ENCODE measurements at regions not wholly inside any gene's neighbourhood (a gene's known extent, or its start where the extent isn't known, plus 50 kb on each side); places are given as distances from the start of the nearest gene placed in this dataset.
"Not testable (repeated sequence)": the region's sequence is repeated elsewhere in the genome, so short reads cannot be mapped to it uniquely, and the experiment has no call there.

DNA sequence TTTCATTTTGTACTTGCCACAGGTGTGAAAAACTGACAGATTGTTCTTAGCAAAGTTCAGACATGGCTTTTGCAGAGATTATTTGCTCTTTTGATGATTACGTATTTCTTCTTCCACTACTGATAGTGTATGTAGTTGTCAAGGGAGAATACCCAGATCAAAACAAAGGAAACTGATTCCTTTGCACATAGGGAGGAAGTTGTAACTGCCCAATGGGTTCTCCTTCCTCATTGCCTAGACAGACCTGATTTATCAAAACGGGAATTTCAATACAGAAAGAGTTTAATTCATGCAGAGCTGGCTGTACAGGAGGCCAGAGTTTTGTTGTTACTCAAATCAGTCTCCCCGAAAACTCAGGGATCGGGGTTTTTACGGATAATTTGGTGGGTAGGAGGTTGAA, 214.7 kb downstream of the BCAS1 start:
- WGBS, result 85% methylated on average over 5 of the region's 5 CpGs
- H3K27ac ChIP-seq (replicated peaks in 1 of 4), result no peak overlapping the region
- intact Hi-C loops (cut with DNase I), result no loop called here

DNA sequence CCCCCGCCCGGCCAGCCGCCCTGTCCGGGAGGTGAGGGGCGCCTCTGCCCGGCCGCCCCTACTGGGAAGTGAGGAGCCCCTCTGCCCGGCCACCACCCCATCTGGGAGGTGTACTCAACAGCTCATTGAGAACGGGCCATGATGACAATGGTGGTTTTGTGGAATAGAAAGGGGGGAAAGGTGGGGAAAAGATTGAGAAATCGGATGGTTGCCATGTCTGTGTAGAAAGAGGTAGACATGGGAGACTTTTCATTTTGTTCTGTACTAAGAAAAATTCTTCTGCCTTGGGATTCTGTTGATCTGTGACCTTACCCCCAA, 215.8 kb downstream of the BCAS1 start:
- H3K9me3 ChIP-seq; H3K4me1 ChIP-seq; DNase-seq (ENCODE audit: extremely low spot score); intact Hi-C loops (cut with DNase I); H3K27ac ChIP-seq (replicated peaks in 1 of 4); H3K4me3 ChIP-seq; H3K27me3 ChIP-seq; H3K36me3 ChIP-seq: not testable (repeated sequence)
- no CpG with 5 or more reads among the region's 10 CpGs for WGBS

More for the DNA sequence above, 214.7 kb downstream of the BCAS1 start:
- no peak for DNase-seq (ENCODE audit: extremely low spot score)
- H3K9me3 ChIP-seq, result no peaks in the 10 kb centered on the region
- TF ChIP-seq POLR2A (IDR thresholded peaks at IDR 0.05; ENCODE audit: low read depth) (no peak), POLR2AphosphoS5 (IDR thresholded peaks at IDR 0.05) (no peak), EP300 (IDR thresholded peaks at IDR 0.05) (no peak)
- TF ChIP-seq, protein P1, sequence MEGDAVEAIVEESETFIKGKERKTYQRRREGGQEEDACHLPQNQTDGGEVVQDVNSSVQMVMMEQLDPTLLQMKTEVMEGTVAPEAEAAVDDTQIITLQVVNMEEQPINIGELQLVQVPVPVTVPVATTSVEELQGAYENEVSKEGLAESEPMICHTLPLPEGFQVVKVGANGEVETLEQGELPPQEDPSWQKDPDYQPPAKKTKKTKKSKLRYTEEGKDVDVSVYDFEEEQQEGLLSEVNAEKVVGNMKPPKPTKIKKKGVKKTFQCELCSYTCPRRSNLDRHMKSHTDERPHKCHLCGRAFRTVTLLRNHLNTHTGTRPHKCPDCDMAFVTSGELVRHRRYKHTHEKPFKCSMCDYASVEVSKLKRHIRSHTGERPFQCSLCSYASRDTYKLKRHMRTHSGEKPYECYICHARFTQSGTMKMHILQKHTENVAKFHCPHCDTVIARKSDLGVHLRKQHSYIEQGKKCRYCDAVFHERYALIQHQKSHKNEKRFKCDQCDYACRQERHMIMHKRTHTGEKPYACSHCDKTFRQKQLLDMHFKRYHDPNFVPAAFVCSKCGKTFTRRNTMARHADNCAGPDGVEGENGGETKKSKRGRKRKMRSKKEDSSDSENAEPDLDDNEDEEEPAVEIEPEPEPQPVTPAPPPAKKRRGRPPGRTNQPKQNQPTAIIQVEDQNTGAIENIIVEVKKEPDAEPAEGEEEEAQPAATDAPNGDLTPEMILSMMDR (IDR thresholded peaks at IDR 0.05), result no peak
- H3K36me3 ChIP-seq, result no peaks in the 10 kb centered on the region
- H3K27me3 ChIP-seq, result no peaks in the 10 kb centered on the region
- H3K4me3 ChIP-seq, result no peak overlapping the region
- H3K4me1 ChIP-seq, result peaks cover 5 to 12% (median 7%) of the 10 kb centered on the region in 4 donors

DNA sequence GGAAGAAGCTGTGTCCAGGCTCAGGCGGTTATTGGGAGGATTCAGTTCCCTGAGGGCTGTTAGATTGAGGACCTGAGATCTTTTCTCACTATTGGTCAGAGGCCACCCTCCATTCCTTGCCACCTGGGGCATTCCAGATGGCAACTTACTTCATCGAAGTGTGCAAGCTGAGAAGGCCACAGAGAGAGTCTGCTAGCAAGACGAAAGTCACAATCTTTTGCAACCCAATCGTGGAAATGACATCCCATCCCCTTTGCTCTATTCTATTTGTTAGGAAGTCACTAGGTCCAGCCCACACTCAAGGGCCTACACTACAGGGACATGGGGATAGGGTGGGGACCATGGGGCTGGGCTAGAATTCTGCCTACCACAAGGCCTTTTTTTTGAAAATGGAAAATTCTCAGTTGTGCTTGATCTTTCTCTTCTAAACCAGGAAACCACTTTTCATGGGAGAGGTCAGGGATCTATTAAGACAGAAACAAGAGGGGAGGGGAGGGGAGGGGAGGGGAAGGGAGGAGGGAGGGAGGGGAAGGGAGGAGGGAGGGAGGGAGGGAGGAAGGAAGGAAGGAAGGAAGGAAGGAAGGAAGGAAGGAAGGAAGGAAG, 217.2 kb downstream of the BCAS1 start:
- H3K27me3 ChIP-seq, result no peaks in the 10 kb centered on the region

DNA sequence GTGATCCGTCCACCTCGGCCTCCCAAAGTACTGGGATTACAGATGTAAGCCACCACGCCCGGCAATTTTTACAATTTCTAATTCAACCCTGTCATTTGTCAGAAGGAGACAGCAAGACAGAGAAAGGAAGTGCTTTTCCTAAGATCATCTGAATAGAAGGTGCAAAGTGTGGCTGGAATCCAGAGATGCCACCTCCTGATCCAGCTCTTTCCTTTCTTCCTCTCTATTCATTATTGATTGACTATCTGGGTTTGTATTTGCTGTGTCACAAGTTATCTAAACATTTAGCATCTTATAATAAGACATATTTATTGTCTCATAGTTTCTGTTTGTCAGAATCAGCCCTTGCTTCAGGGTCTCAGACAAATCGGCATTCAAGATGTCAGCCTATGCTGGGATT, 217.7 kb downstream of the BCAS1 start:
- intact Hi-C loops (cut with DNase I), result no loop called here
- no peak overlapping the region for H3K4me3 ChIP-seq
- H3K4me1 ChIP-seq, result peaks cover 0 to 2% (median 1%) of the 10 kb centered on the region in 4 donors
- H3K27ac ChIP-seq (replicated peaks in 1 of 4), result no peak overlapping the region
- H3K27me3 ChIP-seq, result no peaks in the 10 kb centered on the region
- TF ChIP-seq POLR2A (IDR thresholded peaks at IDR 0.05; ENCODE audit: low read depth), result no peak
- TF ChIP-seq POLR2AphosphoS5 (IDR thresholded peaks at IDR 0.05), result no peak
- TF ChIP-seq, protein P1 (IDR thresholded peaks at IDR 0.05), result no peak
- no peak for TF ChIP-seq EP300 (IDR thresholded peaks at IDR 0.05)
- H3K36me3 ChIP-seq, result no peaks in the 10 kb centered on the region
- 96% methylated on average over 5 of the region's 5 CpGs for WGBS
- H3K9me3 ChIP-seq, result no peaks in the 10 kb centered on the region
- no peak for DNase-seq (ENCODE audit: extremely low spot score)

More for the DNA sequence above, 217.2 kb downstream of the BCAS1 start:
- intact Hi-C loops (cut with DNase I), result no loop called here
- H3K4me3 ChIP-seq, result no peak overlapping the region
- no peaks in the 10 kb centered on the region for H3K9me3 ChIP-seq
- no peak overlapping the region for H3K27ac ChIP-seq (replicated peaks in 1 of 4)
- TF ChIP-seq, protein P1 (IDR thresholded peaks at IDR 0.05), result no peak
- no peak for TF ChIP-seq POLR2A (IDR thresholded peaks at IDR 0.05; ENCODE audit: low read depth)
- TF ChIP-seq POLR2AphosphoS5 (IDR thresholded peaks at IDR 0.05), result no peak
- TF ChIP-seq EP300 (IDR thresholded peaks at IDR 0.05), result no peak
- H3K4me1 ChIP-seq, result peaks cover 0 to 7% (median 5%) of the 10 kb centered on the region in 4 donors
- 93% methylated on average over 4 of the region's 4 CpGs for WGBS
- no peaks in the 10 kb centered on the region for H3K36me3 ChIP-seq
- no peak for DNase-seq (ENCODE audit: extremely low spot score)

DNA sequence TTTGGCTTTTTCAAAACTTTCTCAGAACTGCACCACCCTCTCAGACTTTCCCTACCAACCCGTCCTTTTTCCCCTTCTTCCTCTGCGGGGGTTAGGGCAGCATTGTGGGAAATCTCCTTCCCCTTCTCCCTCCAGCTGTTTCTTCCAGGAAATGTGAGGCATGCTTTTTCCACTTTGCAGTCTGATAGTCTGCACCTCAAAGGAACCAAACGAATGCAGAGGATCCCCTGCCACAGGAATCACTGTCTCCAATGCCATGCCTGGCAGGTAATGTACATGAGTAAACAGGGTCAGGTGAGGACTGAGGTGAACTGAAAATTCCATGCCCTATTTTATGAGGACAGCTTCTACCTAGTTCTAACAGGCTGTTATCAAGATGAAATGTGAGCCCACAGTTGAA, 218.4 kb downstream of the BCAS1 start:
- no peak for DNase-seq (ENCODE audit: extremely low spot score)
- Histone ChIP-seq H3K27ac (replicated peaks in 1 of 4) (no peak overlapping the region), H3K4me3 (no peak overlapping the region), H3K4me1 (no peaks in the 10 kb centered on the region), H3K27me3 (no peaks in the 10 kb centered on the region), H3K9me3 (no peaks in the 10 kb centered on the region), H3K36me3 (no peaks in the 10 kb centered on the region)
- 23% methylated on average over 3 of the region's 3 CpGs for WGBS
- TF ChIP-seq, protein P1 (IDR thresholded peaks at IDR 0.05), result no peak
- TF ChIP-seq POLR2AphosphoS5 (IDR thresholded peaks at IDR 0.05) (no peak), EP300 (IDR thresholded peaks at IDR 0.05) (no peak)
- intact Hi-C loops (cut with DNase I), result no loop called here
